Superior temporal gyrus (tissue), 1 donor: ENCODE measurements at regions not wholly inside any gene's neighbourhood (a gene's known extent, or its start where the extent isn't known, plus 50 kb on each side); places are given as distances from the start of the nearest gene placed in this dataset.

Source experiments
- DNase-seq: peaks from one replicate; pipeline ENCODE4 v3.0.0-alpha.2; 2016; ENCODE audit errors: extremely low spot score

- no peak for DNase-seq
These were observed 233.4 kb upstream of the KIRREL3 start for GRCh38 chr11:127233998-127234397.

- DNase-seq = no peak
These were observed 229.8 kb upstream of the KIRREL3 start for GRCh38 chr11:127230392-127230791.

- no peak for DNase-seq
These were observed 226.4 kb upstream of the KIRREL3 start for GRCh38 chr11:127226949-127227348.

- no peak for DNase-seq
These were observed 225.8 kb upstream of the KIRREL3 start for GRCh38 chr11:127226380-127226779.

DNA sequence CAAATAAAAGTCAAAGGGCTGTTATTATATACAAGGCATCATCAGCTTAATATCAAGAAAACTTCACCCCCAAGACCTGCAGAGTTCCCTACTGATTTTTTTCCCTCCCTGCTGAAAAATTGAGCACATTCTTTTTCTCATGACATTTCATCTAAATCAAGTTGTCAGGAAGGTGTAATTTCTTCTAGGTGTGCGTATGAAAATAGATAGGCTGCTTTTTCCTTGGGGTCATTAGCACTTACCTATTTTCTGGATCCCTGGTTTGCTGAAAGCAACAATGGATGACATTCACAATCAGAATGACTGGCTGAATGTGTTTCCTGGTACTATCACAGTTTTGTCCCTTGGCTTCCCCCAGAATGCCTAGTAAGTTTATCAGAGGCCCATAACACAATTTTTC is 225.0 kb upstream of the KIRREL3 start:
- DNase-seq = no peak

- no peak for DNase-seq
These were observed 223.7 kb upstream of the KIRREL3 start for GRCh38 chr11:127224276-127224675.

GRCh38 chr11:127223633-127224032 is 223.1 kb upstream of the KIRREL3 start:
- DNase-seq = no peak

- no peak for DNase-seq
These were observed 222.5 kb upstream of the KIRREL3 start for GRCh38 chr11:127223026-127223425.

- DNase-seq = no peak
These were observed 219.1 kb upstream of the KIRREL3 start for GRCh38 chr11:127219704-127220103.

- DNase-seq = no peak
These were observed 217.7 kb upstream of the KIRREL3 start for GRCh38 chr11:127218275-127218608.

- no peak for DNase-seq
These were observed 217.1 kb upstream of the KIRREL3 start for GRCh38 chr11:127217452-127218274.

- no peak for DNase-seq
These were observed 205.2 kb upstream of the KIRREL3 start for GRCh38 chr11:127205688-127206217.

- DNase-seq = no peak
These were observed 202.9 kb upstream of the KIRREL3 start for GRCh38 chr11:127203490-127203889.

DNA sequence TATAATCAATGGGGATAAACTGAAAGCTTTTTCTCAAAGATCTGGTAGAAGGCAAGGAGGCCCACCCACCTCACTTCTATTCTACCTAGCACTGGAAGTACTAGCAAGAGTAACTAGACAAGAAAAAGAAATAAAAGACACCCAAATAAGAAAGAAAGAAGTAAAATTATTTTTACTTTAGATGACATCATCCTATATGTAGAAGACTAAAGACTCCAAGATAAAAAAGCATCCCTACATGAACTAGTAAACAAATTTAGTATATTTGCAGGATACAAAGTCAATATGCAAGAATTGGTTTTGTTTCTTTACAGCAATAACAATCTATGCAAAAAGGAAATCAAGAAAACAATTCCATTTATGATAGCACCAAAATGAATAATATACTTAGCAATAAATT is 201.5 kb upstream of the KIRREL3 start:
- DNase-seq = no peak

- no peak for DNase-seq
These were observed 198.8 kb upstream of the KIRREL3 start for GRCh38 chr11:127199306-127199801.

DNA sequence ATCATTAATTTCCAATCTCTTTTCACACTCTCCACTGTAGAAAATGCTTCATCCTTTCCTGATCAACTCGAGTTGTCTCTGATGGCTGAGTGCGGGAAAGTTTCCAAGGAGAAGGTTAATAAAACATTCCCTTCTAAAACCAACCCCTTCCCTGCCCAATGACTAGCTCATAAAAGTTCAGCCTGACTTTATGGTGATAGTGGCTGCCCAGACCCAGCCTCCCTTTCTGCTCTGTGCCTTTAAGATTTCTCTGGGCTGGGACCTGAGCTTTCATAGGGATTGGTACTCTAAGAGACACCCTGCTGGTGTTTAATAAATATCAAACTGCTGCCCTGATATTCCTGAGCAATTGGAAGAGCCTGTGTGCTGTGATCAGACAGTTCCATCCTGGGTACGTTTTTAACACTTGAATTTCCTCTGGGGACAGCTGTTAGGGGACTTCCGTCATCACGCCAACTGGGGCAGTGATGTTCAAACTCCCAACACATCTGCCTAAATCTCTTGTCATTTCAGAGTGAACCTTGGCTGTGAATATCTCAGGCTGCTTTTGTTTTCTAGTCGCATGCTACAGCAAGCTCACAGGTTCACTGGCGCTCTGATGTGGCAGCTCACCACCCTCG is 195.0 kb upstream of the KIRREL3 start:
- no peak for DNase-seq

GRCh38 chr11:127194521-127194920 is 194.0 kb upstream of the KIRREL3 start:
- no peak for DNase-seq

- no peak for DNase-seq
These were observed 193.4 kb upstream of the KIRREL3 start for GRCh38 chr11:127193950-127194349.

DNA sequence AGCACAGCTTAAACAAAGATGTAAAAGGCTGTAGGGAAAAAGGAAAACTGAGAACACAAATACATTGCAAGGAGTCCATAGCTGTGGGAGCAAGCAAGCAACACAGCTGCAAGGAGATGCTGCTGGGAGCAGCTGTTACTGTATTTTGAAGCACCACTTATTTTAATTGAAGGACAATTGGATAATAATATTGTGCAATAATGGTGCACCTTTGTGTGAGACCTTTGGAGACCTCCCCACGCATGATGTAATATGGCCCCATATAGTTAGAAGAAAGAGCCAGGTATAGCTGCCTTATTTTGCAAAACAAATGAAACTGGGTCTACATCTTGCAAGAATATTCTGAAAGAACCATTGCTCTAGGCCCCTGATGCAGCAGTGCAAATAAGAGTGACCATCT is 191.1 kb upstream of the KIRREL3 start:
- DNase-seq = no peak

GRCh38 chr11:127191261-127191660 is 190.7 kb upstream of the KIRREL3 start:
- DNase-seq = no peak

- no peak for DNase-seq
These were observed 182.1 kb upstream of the KIRREL3 start for GRCh38 chr11:127182586-127183203.

DNA sequence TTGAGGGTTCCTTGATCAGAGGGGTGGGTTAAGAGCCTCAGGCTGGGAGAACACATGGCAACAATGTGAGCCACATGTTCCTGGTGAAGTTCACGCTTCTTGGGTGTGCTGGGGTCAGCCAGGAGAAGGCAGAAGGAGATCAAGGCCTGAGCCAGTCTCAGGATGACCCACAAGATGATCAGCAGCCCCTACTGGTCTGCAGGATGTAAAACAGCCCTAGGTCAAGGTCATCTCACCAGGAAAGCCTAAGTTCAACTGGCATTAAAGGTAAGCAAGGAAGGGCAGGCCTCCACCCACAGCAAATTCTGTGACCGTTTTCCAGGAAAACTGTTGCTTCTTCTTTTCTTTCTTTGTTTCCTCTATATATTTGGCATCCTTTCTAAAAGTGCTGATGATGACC is 156.7 kb upstream of the KIRREL3 start:
- no peak for DNase-seq

DNA sequence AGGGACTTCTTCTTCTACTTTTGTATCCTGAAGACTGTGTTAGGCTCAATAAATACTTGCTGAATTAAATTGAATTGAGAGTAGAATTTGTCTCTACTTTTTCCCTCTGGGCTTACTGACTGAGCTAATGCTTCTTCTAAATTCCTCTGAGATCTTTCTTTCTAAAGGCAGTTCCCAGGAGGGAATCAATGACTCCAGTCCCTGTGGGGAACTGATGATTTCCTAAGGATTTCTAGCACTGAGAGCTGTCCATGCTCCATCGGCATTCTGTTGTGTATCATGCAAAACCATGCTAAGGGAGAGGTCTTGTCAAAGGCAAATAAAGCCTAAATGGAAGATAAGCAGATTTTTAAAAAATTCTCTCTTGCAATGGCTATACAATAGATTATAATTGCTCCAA is 148.8 kb upstream of the KIRREL3 start:
- DNase-seq = no peak
